ENCODE measurements at regions not wholly inside any gene's neighbourhood (a gene's known extent, or its start where the extent isn't known, plus 50 kb on each side); places are given as distances from the start of the nearest gene placed in this dataset.

DNA sequence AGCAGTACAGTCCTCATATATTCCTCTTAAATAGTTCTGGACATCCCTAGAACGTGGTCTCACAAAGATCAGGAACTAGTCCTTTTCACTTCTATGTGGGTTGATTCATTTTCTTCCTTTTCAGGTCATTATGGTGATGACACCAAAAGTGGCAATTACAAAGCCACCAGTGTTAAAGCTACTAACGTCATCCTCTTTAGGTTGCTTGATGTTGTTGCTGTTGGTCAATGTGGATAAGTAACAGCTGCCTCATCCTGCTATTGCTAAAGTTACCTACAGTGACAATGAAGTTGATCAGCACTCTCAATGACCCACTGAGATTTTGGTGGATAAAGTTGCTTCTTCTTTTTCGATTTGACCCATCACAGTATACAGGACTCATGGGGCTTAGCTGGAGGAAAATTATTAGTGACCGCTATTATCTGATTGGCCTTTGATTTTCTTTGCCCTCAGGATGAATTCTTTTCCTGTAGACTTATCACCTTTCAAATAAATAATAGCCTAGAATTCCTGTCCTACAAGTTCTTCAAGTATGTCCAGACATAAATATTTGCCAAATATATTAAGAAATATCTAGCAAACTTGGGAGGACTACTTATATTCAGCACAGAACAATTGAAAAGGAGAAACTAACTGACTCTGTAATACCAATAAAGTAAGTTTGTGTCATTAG lies 54.0 kb upstream of the ATP2B1 start:
- Histone ChIP-seq H3K27ac (ENCODE audit: low read length) (no peak overlapping the region), H3K36me3 (ENCODE audit: insufficient read depth, low read length) (no peaks in the 10 kb centered on the region), H3K4me3 (ENCODE audit: low read length) (no peak overlapping the region), H3K79me2 (replicated peaks; ENCODE audit: insufficient read depth, low read length) (no peaks in the 10 kb centered on the region), H2AFZ (ENCODE audit: low read depth, low read length) (no peak overlapping the region), H3K9ac (ENCODE audit: low read length) (no peak overlapping the region), H3K9me2 (ENCODE audit: insufficient read depth, low read length) (no peaks in the 10 kb centered on the region), H3K27me3 (ENCODE audit: insufficient read depth, low read depth, low read length) (no peaks in the 10 kb centered on the region), H3K4me2 (ENCODE audit: low read length) (no peak overlapping the region), H4K20me1 (ENCODE audit: insufficient read depth) (no peaks in the 10 kb centered on the region), H3F3A (ENCODE audit: insufficient read depth, low read length, poor library complexity, severe bottlenecking) (no peaks in the 10 kb centered on the region), H3K9me3 (ENCODE audit: low read length) (no peaks in the 10 kb centered on the region)
- no peak for TF ChIP-seq TAF1 (IDR thresholded peaks at IDR 0.05; ENCODE audit: low read depth)

DNA sequence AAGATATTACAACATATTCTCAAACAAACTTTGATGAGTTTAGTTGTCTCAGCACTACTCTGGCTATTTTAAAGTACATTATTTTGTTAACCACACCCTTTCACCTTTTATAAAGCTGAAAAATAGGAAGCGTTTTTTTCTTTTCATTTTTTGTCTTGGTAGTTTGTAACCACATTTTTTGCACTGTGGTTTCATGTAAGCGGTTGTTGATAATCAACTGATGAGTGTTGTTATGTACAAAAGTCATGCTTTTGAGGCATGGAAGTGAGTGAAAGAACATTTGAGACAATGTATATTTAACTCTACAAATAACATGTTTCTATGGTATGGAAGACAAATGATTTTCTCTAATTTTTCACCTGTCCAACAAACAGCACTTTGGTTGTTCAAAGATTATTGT lies 52.1 kb upstream of the ATP2B1 start:
- Histone ChIP-seq H3K4me3 (ENCODE audit: low read length) (no peak overlapping the region), H3K9ac (ENCODE audit: low read length) (no peak overlapping the region), H3K27me3 (ENCODE audit: insufficient read depth, low read depth, low read length) (no peaks in the 10 kb centered on the region), H3K9me3 (ENCODE audit: low read length) (no peaks in the 10 kb centered on the region), H3K36me3 (ENCODE audit: insufficient read depth, low read length) (no peaks in the 10 kb centered on the region), H3K79me2 (replicated peaks; ENCODE audit: insufficient read depth, low read length) (no peaks in the 10 kb centered on the region), H2AFZ (ENCODE audit: low read depth, low read length) (no peak overlapping the region), H3F3A (ENCODE audit: insufficient read depth, low read length, poor library complexity, severe bottlenecking) (no peaks in the 10 kb centered on the region), H3K9me2 (ENCODE audit: insufficient read depth, low read length) (no peaks in the 10 kb centered on the region), H4K20me1 (ENCODE audit: insufficient read depth) (no peaks in the 10 kb centered on the region), H3K27ac (ENCODE audit: low read length) (no peak overlapping the region), H3K4me2 (ENCODE audit: low read length) (no peak overlapping the region)
- TF ChIP-seq, protein P1, sequence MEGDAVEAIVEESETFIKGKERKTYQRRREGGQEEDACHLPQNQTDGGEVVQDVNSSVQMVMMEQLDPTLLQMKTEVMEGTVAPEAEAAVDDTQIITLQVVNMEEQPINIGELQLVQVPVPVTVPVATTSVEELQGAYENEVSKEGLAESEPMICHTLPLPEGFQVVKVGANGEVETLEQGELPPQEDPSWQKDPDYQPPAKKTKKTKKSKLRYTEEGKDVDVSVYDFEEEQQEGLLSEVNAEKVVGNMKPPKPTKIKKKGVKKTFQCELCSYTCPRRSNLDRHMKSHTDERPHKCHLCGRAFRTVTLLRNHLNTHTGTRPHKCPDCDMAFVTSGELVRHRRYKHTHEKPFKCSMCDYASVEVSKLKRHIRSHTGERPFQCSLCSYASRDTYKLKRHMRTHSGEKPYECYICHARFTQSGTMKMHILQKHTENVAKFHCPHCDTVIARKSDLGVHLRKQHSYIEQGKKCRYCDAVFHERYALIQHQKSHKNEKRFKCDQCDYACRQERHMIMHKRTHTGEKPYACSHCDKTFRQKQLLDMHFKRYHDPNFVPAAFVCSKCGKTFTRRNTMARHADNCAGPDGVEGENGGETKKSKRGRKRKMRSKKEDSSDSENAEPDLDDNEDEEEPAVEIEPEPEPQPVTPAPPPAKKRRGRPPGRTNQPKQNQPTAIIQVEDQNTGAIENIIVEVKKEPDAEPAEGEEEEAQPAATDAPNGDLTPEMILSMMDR (IDR thresholded peaks at IDR 0.05; ENCODE audit: poor library complexity, severe bottlenecking), result no peak
- no peak for TF ChIP-seq EZH2 (IDR thresholded peaks at IDR 0.05; ENCODE audit: borderline replicate concordance, insufficient read depth, low read length, poor library complexity, severe bottlenecking)
- no peak for TF ChIP-seq POLR2AphosphoS5 (IDR thresholded peaks at IDR 0.05)
- TF ChIP-seq SMC3 (conservative IDR thresholded peaks at IDR 0.05; ENCODE audit: poor library complexity), result no peak
- TF ChIP-seq, protein P2, sequence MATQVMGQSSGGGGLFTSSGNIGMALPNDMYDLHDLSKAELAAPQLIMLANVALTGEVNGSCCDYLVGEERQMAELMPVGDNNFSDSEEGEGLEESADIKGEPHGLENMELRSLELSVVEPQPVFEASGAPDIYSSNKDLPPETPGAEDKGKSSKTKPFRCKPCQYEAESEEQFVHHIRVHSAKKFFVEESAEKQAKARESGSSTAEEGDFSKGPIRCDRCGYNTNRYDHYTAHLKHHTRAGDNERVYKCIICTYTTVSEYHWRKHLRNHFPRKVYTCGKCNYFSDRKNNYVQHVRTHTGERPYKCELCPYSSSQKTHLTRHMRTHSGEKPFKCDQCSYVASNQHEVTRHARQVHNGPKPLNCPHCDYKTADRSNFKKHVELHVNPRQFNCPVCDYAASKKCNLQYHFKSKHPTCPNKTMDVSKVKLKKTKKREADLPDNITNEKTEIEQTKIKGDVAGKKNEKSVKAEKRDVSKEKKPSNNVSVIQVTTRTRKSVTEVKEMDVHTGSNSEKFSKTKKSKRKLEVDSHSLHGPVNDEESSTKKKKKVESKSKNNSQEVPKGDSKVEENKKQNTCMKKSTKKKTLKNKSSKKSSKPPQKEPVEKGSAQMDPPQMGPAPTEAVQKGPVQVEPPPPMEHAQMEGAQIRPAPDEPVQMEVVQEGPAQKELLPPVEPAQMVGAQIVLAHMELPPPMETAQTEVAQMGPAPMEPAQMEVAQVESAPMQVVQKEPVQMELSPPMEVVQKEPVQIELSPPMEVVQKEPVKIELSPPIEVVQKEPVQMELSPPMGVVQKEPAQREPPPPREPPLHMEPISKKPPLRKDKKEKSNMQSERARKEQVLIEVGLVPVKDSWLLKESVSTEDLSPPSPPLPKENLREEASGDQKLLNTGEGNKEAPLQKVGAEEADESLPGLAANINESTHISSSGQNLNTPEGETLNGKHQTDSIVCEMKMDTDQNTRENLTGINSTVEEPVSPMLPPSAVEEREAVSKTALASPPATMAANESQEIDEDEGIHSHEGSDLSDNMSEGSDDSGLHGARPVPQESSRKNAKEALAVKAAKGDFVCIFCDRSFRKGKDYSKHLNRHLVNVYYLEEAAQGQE (IDR thresholded peaks at IDR 0.05; ENCODE audit: borderline replicate concordance), result no peak
- no peak for TF ChIP-seq EP300 (conservative IDR thresholded peaks at IDR 0.05; ENCODE audit: poor library complexity, severe bottlenecking)

All from neural cell (in vitro differentiated cells).